Lung (tissue), 11 donors: ENCODE measurements at regions not wholly inside any gene's neighbourhood (a gene's known extent, or its start where the extent isn't known, plus 50 kb on each side); places are given as distances from the start of the nearest gene placed in this dataset.

ENCODE experiments used
- ATAC-seq: fragments of 200-7000 bp; cut with Tn5 transposase; one replicate; pipeline ENCODE4 v1.9.1; 2020; ENCODE audit warnings: moderate number of reproducible peaks; ENCODE audit not compliant: insufficient read depth, low FRiP score
- DNase-seq, 3 donors: peaks; one replicate each; pipeline ENCODE4 v3.0.0-alpha.2; 2013 to 2017
- H3K27ac ChIP-seq, 2 donors: one replicate each; pipeline ENCODE4 v1.5.1; 2013; ENCODE audit warnings: mild to moderate bottlenecking in 2 of 2, moderate library complexity in 2 of 2, control low read depth in 1 of 2, inconsistent platforms in 1 of 2, low read depth in 1 of 2, low read length in 1 of 2
- H3K27me3 ChIP-seq, 3 donors: one replicate each; pipeline ENCODE4 v1.5.1; 2013; ENCODE audit warnings: low read length in 2 of 3; ENCODE audit not compliant: control insufficient read depth in 3 of 3, insufficient read depth in 3 of 3
- H3K36me3 ChIP-seq, 4 donors: one replicate each; pipeline ENCODE4 v1.5.1; 2013; ENCODE audit warnings: low read length in 4 of 4, mild to moderate bottlenecking in 1 of 4, moderate library complexity in 1 of 4; ENCODE audit not compliant: control insufficient read depth in 4 of 4, insufficient read depth in 4 of 4
- H3K4me1 ChIP-seq, 5 donors: one replicate each; pipeline ENCODE4 v1.5.1; 2013; ENCODE audit warnings: low read length in 5 of 5, mild to moderate bottlenecking in 2 of 5, moderate library complexity in 1 of 5; ENCODE audit not compliant: control insufficient read depth in 5 of 5, insufficient read depth in 5 of 5
- H3K4me3 ChIP-seq: one replicate; pipeline ENCODE4 v1.5.1; 2013; ENCODE audit warnings: mild to moderate bottlenecking, control low read depth, moderate library complexity
- H3K9ac ChIP-seq, 2 donors: one replicate each; pipeline ENCODE4 v1.5.1; 2013; ENCODE audit warnings: low read length in 2 of 2, control low read depth in 1 of 2; ENCODE audit not compliant: insufficient read depth in 1 of 2
- H3K9me3 ChIP-seq, 4 donors: one replicate each; pipeline ENCODE4 v1.5.1; 2013; ENCODE audit warnings: low read length in 3 of 4, mild to moderate bottlenecking in 1 of 4, moderate library complexity in 1 of 4; ENCODE audit not compliant: control insufficient read depth in 4 of 4, insufficient read depth in 3 of 4
- CTCF ChIP-seq: IDR thresholded peaks from 2 replicates; pipeline ENCODE4 v1.5.1; 2012; ENCODE audit warnings: mild to moderate bottlenecking; ENCODE audit errors: control extremely low read depth, extremely low read depth
- WGBS, 2 donors: extraction: QIAGEN DNeasy Blood & Tissue Kit; methylation state at CpG; one replicate each; pipeline ENCODE4 v1.1.7; 2013; 5-methylcytosine and 5-hydroxymethylcytosine counted together
- donor health status: control.
- donor health status: control.
- donor health status: Bipolar disorder and iron deficiency.
- donor health status: healthy.
- donor health status: DM: yes; HTN: yes; CAD: no.

GRCh38 chrX:74180716-74181115 is 123.3 kb upstream of the ZCCHC13 start:
- ATAC-seq (no peak), DNase-seq (no peak)
- peaks cover 0 to 5% (median 4%) of the 10 kb centered on the region in 3 donors for H3K27me3 ChIP-seq
- no peak for TF ChIP-seq CTCF
- no peak overlapping the region for H3K27ac ChIP-seq
- no peaks in the 10 kb centered on the region for H3K4me1 ChIP-seq
- no peaks in the 10 kb centered on the region for H3K36me3 ChIP-seq
- WGBS, 2 donors = 80 to 96% methylated on average over 8 of the region's 8 CpGs
- H3K9ac ChIP-seq = no peak overlapping the region
- no peak overlapping the region for H3K4me3 ChIP-seq
- H3K9me3 ChIP-seq = peaks cover 0 to 2% (median under 1%) of the 10 kb centered on the region in 4 donors

- DNase-seq (no peak), ATAC-seq (no peak)
- Histone ChIP-seq H3K9me3 (peaks cover 0 to 2% (median under 1%) of the 10 kb centered on the region in 4 donors), H3K9ac (no peak overlapping the region), H3K27ac (no peak overlapping the region), H3K27me3 (peaks cover 0 to 5% (median 3%) of the 10 kb centered on the region in 3 donors), H3K36me3 (no peaks in the 10 kb centered on the region), H3K4me3 (no peak overlapping the region), H3K4me1 (no peaks in the 10 kb centered on the region)
- no peak for TF ChIP-seq CTCF
- 81 to 100% methylated on average over 3 of the region's 3 CpGs for WGBS, 2 donors
Measured at GRCh38 chrX:74179990-74180389, 124.0 kb upstream of the ZCCHC13 start.

GRCh38 chrX:74179499-74179898 is 124.5 kb upstream of the ZCCHC13 start:
- DNase-seq (no peak), ATAC-seq (no peak)
- H3K9ac ChIP-seq = no peak overlapping the region
- no peaks in the 10 kb centered on the region for H3K36me3 ChIP-seq
- no peak for TF ChIP-seq CTCF
- H3K9me3 ChIP-seq = peaks cover 0 to 2% (median 2%) of the 10 kb centered on the region in 4 donors
- peaks cover 0 to 5% (median 3%) of the 10 kb centered on the region in 3 donors for H3K27me3 ChIP-seq
- no peak overlapping the region for H3K4me3 ChIP-seq
- no peaks in the 10 kb centered on the region for H3K4me1 ChIP-seq
- no peak overlapping the region for H3K27ac ChIP-seq
- WGBS, 2 donors = 69 to 97% methylated on average over 4 of the region's 4 CpGs

GRCh38 chrX:74179071-74179470 is 124.9 kb upstream of the ZCCHC13 start:
- DNase-seq (peak in 1 of 3 donors; percentile 7), ATAC-seq (no peak)
- Histone ChIP-seq H3K9ac (no peak overlapping the region), H3K4me3 (no peak overlapping the region), H3K4me1 (no peaks in the 10 kb centered on the region), H3K27ac (no peak overlapping the region), H3K36me3 (no peaks in the 10 kb centered on the region), H3K27me3 (peaks cover 0 to 5% (median 3%) of the 10 kb centered on the region in 3 donors), H3K9me3 (peaks cover 0 to 2% (median 2%) of the 10 kb centered on the region in 4 donors)
- WGBS, 2 donors = 58 to 70% methylated on average over 1 of the region's 1 CpG
- no peak for TF ChIP-seq CTCF
